NCI-H146 (cell line): ENCODE measurements at regions not wholly inside any gene's neighbourhood (a gene's known extent, or its start where the extent isn't known, plus 50 kb on each side); places are given as distances from the start of the nearest gene placed in this dataset.

Experiments
- DNase-seq: peaks from one replicate; lab custom pipeline; 2025; lab: John Stamatoyannopoulos, UW

GRCh38 chr17:72409405-72410002 is 288.7 kb downstream of the SOX9 start:
- DNase-seq, result no peak

GRCh38 chr17:72411124-72411563 is 290.3 kb downstream of the SOX9 start:
- DNase-seq, result no peak

GRCh38 chr17:72412650-72413076 is 291.8 kb downstream of the SOX9 start:
- no peak for DNase-seq

GRCh38 chr17:72413077-72414031 is 292.5 kb downstream of the SOX9 start:
- DNase-seq, result no peak

- no peak for DNase-seq
Observed at GRCh38 chr17:72414032-72414396, 293.2 kb downstream of the SOX9 start.

- DNase-seq, result no peak
Observed at GRCh38 chr17:72414967-72415853, 294.4 kb downstream of the SOX9 start.

GRCh38 chr17:72416054-72416675 is 295.3 kb downstream of the SOX9 start:
- DNase-seq, result no peak

- DNase-seq, result no peak
Observed at GRCh38 chr17:72416905-72417304, 296.1 kb downstream of the SOX9 start.

GRCh38 chr17:72417627-72418026 is 296.8 kb downstream of the SOX9 start:
- no peak for DNase-seq

GRCh38 chr17:72419866-72420774 is 299.3 kb downstream of the SOX9 start:
- DNase-seq, result no peak

- peak; percentile 32 for DNase-seq
Observed at GRCh38 chr17:72420775-72421127, 299.9 kb downstream of the SOX9 start.

GRCh38 chr17:72421128-72422092 is 300.6 kb downstream of the SOX9 start:
- DNase-seq, result peak; percentile 77

- no peak for DNase-seq
Observed at GRCh38 chr17:72422204-72422504, 301.3 kb downstream of the SOX9 start.

GRCh38 chr17:72422505-72423285 is 301.9 kb downstream of the SOX9 start:
- DNase-seq, result no peak

- no peak for DNase-seq
Observed at GRCh38 chr17:72423286-72423589, 302.4 kb downstream of the SOX9 start.

- DNase-seq, result no peak
Observed at GRCh38 chr17:72423718-72424117, 302.9 kb downstream of the SOX9 start.

GRCh38 chr17:72424505-72425117 is 303.8 kb downstream of the SOX9 start:
- DNase-seq, result no peak

GRCh38 chr17:72425133-72425793 is 304.4 kb downstream of the SOX9 start:
- DNase-seq, result no peak
